Fibroblast of lung (primary cell): ENCODE measurements at regions not wholly inside any gene's neighbourhood (a gene's known extent, or its start where the extent isn't known, plus 50 kb on each side); places are given as distances from the start of the nearest gene placed in this dataset.

ENCODE experiments used
- DNase-seq, 2 donors: peaks; one replicate each; pipeline versions ENCODE4 v3.0.0 to v3.0.0-alpha.2; 2010; ENCODE audit warnings: low read depth in 2 of 2
- H2AFZ ChIP-seq: 2 replicates; pipeline ENCODE4 v1.5.1; 2012; ENCODE audit warnings: low read length, control low read depth, inconsistent platforms
- H3K27ac ChIP-seq: 2 replicates; pipeline ENCODE4 v1.5.1; 2011; ENCODE audit warnings: low read length, control low read depth; ENCODE audit not compliant: insufficient read depth
- H3K27me3 ChIP-seq: 2 replicates; pipeline ENCODE4 v1.5.1; 2011; ENCODE audit warnings: mild to moderate bottlenecking, low read length; ENCODE audit not compliant: control insufficient read depth, insufficient read depth
- H3K36me3 ChIP-seq: 2 replicates; pipeline ENCODE4 v1.5.1; 2011; ENCODE audit warnings: low read length; ENCODE audit not compliant: control insufficient read depth, insufficient read depth
- H3K4me1 ChIP-seq: 2 replicates; pipeline ENCODE4 v1.5.1; 2011; ENCODE audit warnings: low read length; ENCODE audit not compliant: control insufficient read depth, insufficient read depth; ENCODE audit errors: extremely low read depth
- H3K4me2 ChIP-seq: 2 replicates; pipeline ENCODE4 v1.5.1; 2011; ENCODE audit warnings: low read length, control low read depth; ENCODE audit not compliant: insufficient read depth; ENCODE audit errors: extremely low read depth
- H3K4me3 ChIP-seq, 4 experiments: fragments of 200-600 bp in 1 of 4; sonication (generic) in 1 of 4; replicated peaks in 1 of 4; 2 replicates each; pipeline ENCODE4 v1.5.1; 2011 to 2016; ENCODE audit warnings: low read length in 4 of 4, low read depth in 3 of 4, mild to moderate bottlenecking in 3 of 4, control low read depth in 2 of 4, inconsistent platforms in 1 of 4, mixed read lengths in 1 of 4; ENCODE audit not compliant: insufficient read depth in 1 of 4; ENCODE audit errors: control extremely low read depth in 1 of 4
- H3K79me2 ChIP-seq: 2 replicates; pipeline ENCODE4 v1.5.1; 2012; ENCODE audit warnings: mild to moderate bottlenecking, low read length, inconsistent platforms; ENCODE audit not compliant: control insufficient read depth, insufficient read depth
- H3K9ac ChIP-seq: 2 replicates; pipeline ENCODE4 v1.5.1; 2011; ENCODE audit warnings: mild to moderate bottlenecking, low read length, control low read depth; ENCODE audit not compliant: insufficient read depth
- H3K9me3 ChIP-seq: 2 replicates; pipeline ENCODE4 v1.5.1; 2012; ENCODE audit warnings: low read depth, low read length; ENCODE audit not compliant: control insufficient read depth, insufficient read depth
- H4K20me1 ChIP-seq: 2 replicates; pipeline ENCODE4 v1.5.1; 2011; ENCODE audit warnings: low read length; ENCODE audit not compliant: control insufficient read depth, insufficient read depth; ENCODE audit errors: extremely low read depth
- CTCF ChIP-seq, 2 donors: IDR thresholded peaks in 1 of 2; conservative IDR thresholded peaks in 1 of 2; 1 replicate in 1 of 2; 2 replicates in 1 of 2; pipeline ENCODE4 v1.5.1; 2011 to 2012; ENCODE audit warnings: low read length in 2 of 2, control low read depth in 1 of 2, inconsistent platforms in 1 of 2, low read depth in 1 of 2, mild to moderate bottlenecking in 1 of 2
- EZH2 ChIP-seq: IDR thresholded peaks from 2 replicates; pipeline ENCODE4 v1.5.1; 2012; ENCODE audit warnings: low read length, control low read depth, mild to moderate bottlenecking; ENCODE audit errors: missing control alignments

- no peaks in the 10 kb centered on the region for H4K20me1 ChIP-seq
- DNase-seq = no peak
- no peaks in the 10 kb centered on the region for H3K9me3 ChIP-seq
- no peaks in the 10 kb centered on the region for H3K36me3 ChIP-seq
- no peaks in the 10 kb centered on the region for H3K27me3 ChIP-seq
- no peak overlapping the region for H3K9ac ChIP-seq
- H3K4me1 ChIP-seq = no peaks in the 10 kb centered on the region
- H3K4me3 ChIP-seq = no peak overlapping the region
- H3K79me2 ChIP-seq = no peaks in the 10 kb centered on the region
- no peak overlapping the region for H3K27ac ChIP-seq
- no peak overlapping the region for H3K4me2 ChIP-seq
- TF ChIP-seq CTCF (conservative IDR thresholded peaks at IDR 0.05 in 1 of 2, IDR thresholded peaks at IDR 0.05 in 1 of 2; ENCODE audit: low read depth in 1 of 2, low read length in 2 of 2) (no peak), EZH2 (no peak)
- no peak overlapping the region for H2AFZ ChIP-seq
These were observed 968.5 kb downstream of the BCL11A start for GRCh38 chr2:59584958-59585357.

GRCh38 chr2:59583173-59583765 lies 970.2 kb downstream of the BCL11A start:
- TF ChIP-seq CTCF (conservative IDR thresholded peaks at IDR 0.05 in 1 of 2, IDR thresholded peaks at IDR 0.05 in 1 of 2; ENCODE audit: low read depth in 1 of 2, low read length in 2 of 2) (no peak), EZH2 (no peak)
- H3K9ac ChIP-seq = no peak overlapping the region
- DNase-seq = no peak

GRCh38 chr2:59578349-59578748 lies 975.1 kb downstream of the BCL11A start:
- no peaks in the 10 kb centered on the region for H3K9me3 ChIP-seq
- H3K4me1 ChIP-seq = no peaks in the 10 kb centered on the region
- H3K4me3 ChIP-seq = no peak overlapping the region
- H4K20me1 ChIP-seq = no peaks in the 10 kb centered on the region
- H3K27me3 ChIP-seq = no peaks in the 10 kb centered on the region
- H3K4me2 ChIP-seq = no peak overlapping the region
- H3K79me2 ChIP-seq = no peaks in the 10 kb centered on the region
- no peak for DNase-seq
- no peaks in the 10 kb centered on the region for H3K36me3 ChIP-seq
- TF ChIP-seq CTCF (conservative IDR thresholded peaks at IDR 0.05 in 1 of 2, IDR thresholded peaks at IDR 0.05 in 1 of 2; ENCODE audit: low read depth in 1 of 2, low read length in 2 of 2) (no peak), EZH2 (no peak)
- H3K27ac ChIP-seq = no peak overlapping the region
- H3K9ac ChIP-seq = no peak overlapping the region
- H2AFZ ChIP-seq = no peak overlapping the region

More at GRCh38 chr2:59583173-59583765, 970.2 kb downstream of the BCL11A start:
- H3K9me3 ChIP-seq = no peaks in the 10 kb centered on the region
- H3K4me3 ChIP-seq = no peak overlapping the region
- H3K4me1 ChIP-seq = no peaks in the 10 kb centered on the region
- no peak overlapping the region for H3K27ac ChIP-seq
- H2AFZ ChIP-seq = no peak overlapping the region
- H4K20me1 ChIP-seq = no peaks in the 10 kb centered on the region
- no peaks in the 10 kb centered on the region for H3K27me3 ChIP-seq
- H3K4me2 ChIP-seq = no peak overlapping the region
- no peaks in the 10 kb centered on the region for H3K79me2 ChIP-seq
- no peaks in the 10 kb centered on the region for H3K36me3 ChIP-seq
